ENCODE measurements at regions not wholly inside any gene's neighbourhood (a gene's known extent, or its start where the extent isn't known, plus 50 kb on each side); places are given as distances from the start of the nearest gene placed in this dataset.

- Histone ChIP-seq H3K27me3 (replicated peaks; ENCODE audit: insufficient read depth, low read depth, low read length, poor library complexity) (no peaks in the 10 kb centered on the region), H3K9me3 (ENCODE audit: low read depth, low read length, poor library complexity, severe bottlenecking) (no peaks in the 10 kb centered on the region), H3K4me1 (ENCODE audit: insufficient read depth, low read length, poor library complexity, severe bottlenecking) (no peaks in the 10 kb centered on the region), H3K27ac (ENCODE audit: low read depth, low read length, poor library complexity, severe bottlenecking) (no peak overlapping the region), H3K4me3 (ENCODE audit: low read depth, low read length, poor library complexity, severe bottlenecking) (no peak overlapping the region), H3K36me3 (ENCODE audit: insufficient read depth, low read length, poor library complexity, severe bottlenecking) (no peaks in the 10 kb centered on the region)
- intact Hi-C loops (cut with micrococcal nuclease; ENCODE audit: unreplicated experiment) = no loop called here
- TF ChIP-seq, protein P1, sequence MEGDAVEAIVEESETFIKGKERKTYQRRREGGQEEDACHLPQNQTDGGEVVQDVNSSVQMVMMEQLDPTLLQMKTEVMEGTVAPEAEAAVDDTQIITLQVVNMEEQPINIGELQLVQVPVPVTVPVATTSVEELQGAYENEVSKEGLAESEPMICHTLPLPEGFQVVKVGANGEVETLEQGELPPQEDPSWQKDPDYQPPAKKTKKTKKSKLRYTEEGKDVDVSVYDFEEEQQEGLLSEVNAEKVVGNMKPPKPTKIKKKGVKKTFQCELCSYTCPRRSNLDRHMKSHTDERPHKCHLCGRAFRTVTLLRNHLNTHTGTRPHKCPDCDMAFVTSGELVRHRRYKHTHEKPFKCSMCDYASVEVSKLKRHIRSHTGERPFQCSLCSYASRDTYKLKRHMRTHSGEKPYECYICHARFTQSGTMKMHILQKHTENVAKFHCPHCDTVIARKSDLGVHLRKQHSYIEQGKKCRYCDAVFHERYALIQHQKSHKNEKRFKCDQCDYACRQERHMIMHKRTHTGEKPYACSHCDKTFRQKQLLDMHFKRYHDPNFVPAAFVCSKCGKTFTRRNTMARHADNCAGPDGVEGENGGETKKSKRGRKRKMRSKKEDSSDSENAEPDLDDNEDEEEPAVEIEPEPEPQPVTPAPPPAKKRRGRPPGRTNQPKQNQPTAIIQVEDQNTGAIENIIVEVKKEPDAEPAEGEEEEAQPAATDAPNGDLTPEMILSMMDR (conservative IDR thresholded peaks at IDR 0.05; ENCODE audit: low read depth, low read length) = no peak
- TF ChIP-seq EZH2 (IDR thresholded peaks at IDR 0.05; ENCODE audit: borderline replicate concordance, low read depth, low read length, poor library complexity, severe bottlenecking) = no peak
- no peak for DNase-seq (ENCODE audit: low spot score)
- POLR2A ChIA-PET (ENCODE audit: low non-redundant PET) = no interaction called here
- BruUV-seq (replicated peaks) = no TSS peak
- CTCF ChIA-PET = no interaction called here
Observed at GRCh38 chr2:145332210-145332898, 812.4 kb upstream of the ZEB2 start.

DNA sequence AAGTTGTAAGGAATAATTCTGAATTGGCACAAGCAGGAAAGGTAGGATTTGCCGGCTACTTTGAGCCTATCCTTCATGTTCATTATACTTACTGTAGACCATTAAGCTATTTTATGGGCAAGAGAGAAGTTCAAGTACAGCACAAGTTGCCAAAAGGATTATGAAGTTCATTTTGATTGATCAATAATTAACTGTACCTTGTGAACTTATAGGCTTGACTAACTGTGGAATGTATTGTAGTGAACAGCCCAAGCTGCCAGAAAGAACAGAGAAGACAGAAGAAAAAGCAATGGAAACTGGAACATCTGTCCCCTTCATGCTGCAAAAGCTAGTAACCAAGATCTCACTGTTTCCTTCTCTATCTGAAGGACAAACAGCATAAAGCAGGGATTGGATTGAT, 810.1 kb upstream of the ZEB2 start:
- no peak for DNase-seq (ENCODE audit: low spot score)

DNA sequence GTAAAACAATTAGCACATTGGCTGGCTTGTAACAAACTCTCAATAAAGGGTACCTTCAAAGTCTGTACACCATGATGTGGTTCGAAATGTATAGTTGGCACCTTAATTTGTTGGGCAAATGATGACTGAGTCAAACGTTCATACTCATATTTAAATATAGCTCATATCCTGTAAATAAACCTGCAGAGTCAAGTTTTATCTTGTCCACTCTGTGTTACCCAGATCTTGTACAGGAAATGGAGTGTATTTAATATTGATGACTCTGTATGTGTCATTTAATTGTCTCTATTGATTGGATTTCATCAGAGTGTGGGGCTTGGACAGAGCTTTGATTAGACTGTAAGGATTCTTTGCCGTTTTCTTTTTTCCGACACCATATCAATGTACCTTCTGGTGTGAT, 805.6 kb upstream of the ZEB2 start:
- TF ChIP-seq, protein P1 (conservative IDR thresholded peaks at IDR 0.05; ENCODE audit: low read depth, low read length) = no peak
- intact Hi-C loops (cut with micrococcal nuclease; ENCODE audit: unreplicated experiment) = no loop called here
- peaks cover 4% of the 10 kb centered on the region for H3K4me1 ChIP-seq (ENCODE audit: insufficient read depth, low read length, poor library complexity, severe bottlenecking)
- no TSS peak for BruUV-seq (replicated peaks)
- no peak for DNase-seq (ENCODE audit: low spot score)
- H3K36me3 ChIP-seq (ENCODE audit: insufficient read depth, low read length, poor library complexity, severe bottlenecking) = no peaks in the 10 kb centered on the region
- ChIA-PET POLR2A (ENCODE audit: low non-redundant PET) (no interaction called here), CTCF (no interaction called here)
- H3K9me3 ChIP-seq (ENCODE audit: low read depth, low read length, poor library complexity, severe bottlenecking) = no peaks in the 10 kb centered on the region
- H3K4me3 ChIP-seq (ENCODE audit: low read depth, low read length, poor library complexity, severe bottlenecking) = no peak overlapping the region
- no peaks in the 10 kb centered on the region for H3K27me3 ChIP-seq (replicated peaks; ENCODE audit: insufficient read depth, low read depth, low read length, poor library complexity)
- H3K27ac ChIP-seq (ENCODE audit: low read depth, low read length, poor library complexity, severe bottlenecking) = no peak overlapping the region

More for the DNA sequence above, 810.1 kb upstream of the ZEB2 start:
- Histone ChIP-seq H3K4me1 (ENCODE audit: insufficient read depth, low read length, poor library complexity, severe bottlenecking) (no peaks in the 10 kb centered on the region), H3K36me3 (ENCODE audit: insufficient read depth, low read length, poor library complexity, severe bottlenecking) (no peaks in the 10 kb centered on the region), H3K27ac (ENCODE audit: low read depth, low read length, poor library complexity, severe bottlenecking) (no peak overlapping the region), H3K9me3 (ENCODE audit: low read depth, low read length, poor library complexity, severe bottlenecking) (no peaks in the 10 kb centered on the region), H3K4me3 (ENCODE audit: low read depth, low read length, poor library complexity, severe bottlenecking) (no peak overlapping the region), H3K27me3 (replicated peaks; ENCODE audit: insufficient read depth, low read depth, low read length, poor library complexity) (no peaks in the 10 kb centered on the region)
- no TSS peak for BruUV-seq (replicated peaks)
- no peak for TF ChIP-seq EZH2 (IDR thresholded peaks at IDR 0.05; ENCODE audit: borderline replicate concordance, low read depth, low read length, poor library complexity, severe bottlenecking)
- intact Hi-C loops (cut with micrococcal nuclease; ENCODE audit: unreplicated experiment) = no loop called here
- POLR2A ChIA-PET (ENCODE audit: low non-redundant PET) = no interaction called here
- CTCF ChIA-PET = no interaction called here

- intact Hi-C loops (cut with micrococcal nuclease; ENCODE audit: unreplicated experiment) = no loop called here
- H3K27me3 ChIP-seq (replicated peaks; ENCODE audit: insufficient read depth, low read depth, low read length, poor library complexity) = no peaks in the 10 kb centered on the region
- CTCF ChIA-PET = no interaction called here
- no peak overlapping the region for H3K4me3 ChIP-seq (ENCODE audit: low read depth, low read length, poor library complexity, severe bottlenecking)
- no TSS peak for BruUV-seq (replicated peaks)
- peaks cover 4% of the 10 kb centered on the region for H3K4me1 ChIP-seq (ENCODE audit: insufficient read depth, low read length, poor library complexity, severe bottlenecking)
- no peaks in the 10 kb centered on the region for H3K9me3 ChIP-seq (ENCODE audit: low read depth, low read length, poor library complexity, severe bottlenecking)
- no peak for DNase-seq (ENCODE audit: low spot score)
- POLR2A ChIA-PET (ENCODE audit: low non-redundant PET) = no interaction called here
- no peak for TF ChIP-seq EZH2 (IDR thresholded peaks at IDR 0.05; ENCODE audit: borderline replicate concordance, low read depth, low read length, poor library complexity, severe bottlenecking)
- TF ChIP-seq, protein P1 (conservative IDR thresholded peaks at IDR 0.05; ENCODE audit: low read depth, low read length) = no peak
- H3K27ac ChIP-seq (ENCODE audit: low read depth, low read length, poor library complexity, severe bottlenecking) = no peak overlapping the region
- H3K36me3 ChIP-seq (ENCODE audit: insufficient read depth, low read length, poor library complexity, severe bottlenecking) = no peaks in the 10 kb centered on the region
Observed at GRCh38 chr2:145324748-145325147, 804.8 kb upstream of the ZEB2 start.
